ENCODE measurements at regions not wholly inside any gene's neighbourhood (a gene's known extent, or its start where the extent isn't known, plus 50 kb on each side); places are given as distances from the start of the nearest gene placed in this dataset.

DNA sequence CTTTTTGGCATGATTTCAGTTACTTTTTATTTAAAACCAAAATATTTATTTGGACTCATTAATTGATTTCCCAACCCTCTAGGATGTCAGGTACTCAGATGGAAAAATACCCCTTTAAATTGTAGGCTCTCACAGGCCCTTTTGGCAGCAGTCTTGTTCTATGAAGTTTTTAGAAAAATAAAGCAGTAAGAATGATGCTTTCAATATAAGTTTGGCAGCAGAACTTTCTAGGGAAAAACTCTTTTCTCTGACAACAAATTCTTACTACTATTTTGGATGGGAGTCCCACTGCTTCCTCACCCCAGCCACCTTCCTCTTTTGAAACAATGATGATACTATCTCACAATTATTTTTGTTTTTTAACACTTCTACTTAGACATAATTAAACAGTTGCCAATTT, 581.6 kb upstream of the SGCG start:
- H3K36me3 Mint-ChIP-seq (ENCODE audit: low read depth): no peaks in the 10 kb centered on the region
- no peak overlapping the region for H3K4me3 Mint-ChIP-seq
- ATAC-seq (ENCODE audit: low read depth) (no peak), DNase-seq (no peak)
- no peaks in the 10 kb centered on the region for H3K4me1 Mint-ChIP-seq
- ChIA-PET CTCF (no interaction called here), POLR2A (no interaction called here)
- intact Hi-C loops (cut with micrococcal nuclease): no loop called here
- peaks cover 2% of the 10 kb centered on the region for H3K9me3 Mint-ChIP-seq
- TF ChIP-seq, protein P1, sequence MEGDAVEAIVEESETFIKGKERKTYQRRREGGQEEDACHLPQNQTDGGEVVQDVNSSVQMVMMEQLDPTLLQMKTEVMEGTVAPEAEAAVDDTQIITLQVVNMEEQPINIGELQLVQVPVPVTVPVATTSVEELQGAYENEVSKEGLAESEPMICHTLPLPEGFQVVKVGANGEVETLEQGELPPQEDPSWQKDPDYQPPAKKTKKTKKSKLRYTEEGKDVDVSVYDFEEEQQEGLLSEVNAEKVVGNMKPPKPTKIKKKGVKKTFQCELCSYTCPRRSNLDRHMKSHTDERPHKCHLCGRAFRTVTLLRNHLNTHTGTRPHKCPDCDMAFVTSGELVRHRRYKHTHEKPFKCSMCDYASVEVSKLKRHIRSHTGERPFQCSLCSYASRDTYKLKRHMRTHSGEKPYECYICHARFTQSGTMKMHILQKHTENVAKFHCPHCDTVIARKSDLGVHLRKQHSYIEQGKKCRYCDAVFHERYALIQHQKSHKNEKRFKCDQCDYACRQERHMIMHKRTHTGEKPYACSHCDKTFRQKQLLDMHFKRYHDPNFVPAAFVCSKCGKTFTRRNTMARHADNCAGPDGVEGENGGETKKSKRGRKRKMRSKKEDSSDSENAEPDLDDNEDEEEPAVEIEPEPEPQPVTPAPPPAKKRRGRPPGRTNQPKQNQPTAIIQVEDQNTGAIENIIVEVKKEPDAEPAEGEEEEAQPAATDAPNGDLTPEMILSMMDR (IDR thresholded peaks at IDR 0.05): no peak
- no peaks in the 10 kb centered on the region for H3K27me3 Mint-ChIP-seq
- H3K27ac Mint-ChIP-seq: no peak overlapping the region

DNA sequence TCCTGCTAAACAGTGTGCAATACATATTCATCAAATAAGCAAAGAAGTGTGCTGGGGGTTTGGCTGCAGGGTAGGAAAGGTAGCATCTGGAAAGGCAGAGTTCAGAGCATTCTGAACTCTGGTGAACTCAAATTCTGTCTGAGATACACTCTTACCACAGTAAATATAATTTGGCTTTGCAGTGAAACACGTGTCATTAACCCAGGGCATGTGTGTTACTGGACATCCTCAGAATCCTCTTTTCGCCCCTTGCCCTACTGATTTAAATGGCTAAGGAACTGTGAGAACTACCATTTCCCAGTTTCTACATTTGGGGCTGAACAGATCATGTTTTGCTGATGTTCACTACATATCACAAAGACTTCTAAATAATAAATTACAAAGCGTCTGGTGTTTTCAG, 562.8 kb upstream of the SGCG start:
- CTCF ChIA-PET: no interaction called here
- intact Hi-C loops (cut with micrococcal nuclease): no loop called here
- POLR2A ChIA-PET: no interaction called here
- H3K4me3 Mint-ChIP-seq: no peak overlapping the region
- H3K27ac Mint-ChIP-seq: no peak overlapping the region
- peaks cover 13% of the 10 kb centered on the region for H3K9me3 Mint-ChIP-seq
- TF ChIP-seq, protein P1 (IDR thresholded peaks at IDR 0.05): no peak
- H3K36me3 Mint-ChIP-seq (ENCODE audit: low read depth): no peaks in the 10 kb centered on the region
- no peaks in the 10 kb centered on the region for H3K27me3 Mint-ChIP-seq
- no peak for ATAC-seq (ENCODE audit: low read depth)
- no peaks in the 10 kb centered on the region for H3K4me1 Mint-ChIP-seq
- DNase-seq: no peak

DNA sequence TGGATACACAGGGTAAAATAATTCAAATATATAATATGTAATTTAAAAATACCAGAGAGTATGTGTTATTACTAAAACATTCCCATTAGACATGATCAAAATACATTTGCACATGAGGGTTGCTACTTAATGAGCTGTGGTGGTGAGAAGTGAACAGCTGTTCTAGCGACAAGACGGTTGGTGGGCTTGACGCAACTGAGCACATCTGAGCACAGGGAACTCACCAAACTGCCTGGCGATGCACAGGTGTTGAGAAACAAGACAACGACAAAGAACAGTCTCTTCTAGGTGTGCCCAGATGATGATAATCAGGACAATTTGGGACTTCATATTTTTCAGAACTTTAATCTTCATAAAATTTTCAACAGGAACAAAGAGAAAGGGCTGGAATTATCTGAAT, 555.1 kb upstream of the SGCG start:
- no peaks in the 10 kb centered on the region for H3K27me3 Mint-ChIP-seq
- H3K4me3 Mint-ChIP-seq: no peak overlapping the region
- no peaks in the 10 kb centered on the region for H3K4me1 Mint-ChIP-seq
- POLR2A ChIA-PET: no interaction called here
- DNase-seq (no peak), ATAC-seq (ENCODE audit: low read depth) (no peak)
- TF ChIP-seq, protein P1 (IDR thresholded peaks at IDR 0.05): no peak
- H3K9me3 Mint-ChIP-seq: peaks cover 6% of the 10 kb centered on the region
- intact Hi-C loops (cut with micrococcal nuclease): no loop called here
- no peak overlapping the region for H3K27ac Mint-ChIP-seq
- CTCF ChIA-PET: no interaction called here
- no peaks in the 10 kb centered on the region for H3K36me3 Mint-ChIP-seq (ENCODE audit: low read depth)

DNA sequence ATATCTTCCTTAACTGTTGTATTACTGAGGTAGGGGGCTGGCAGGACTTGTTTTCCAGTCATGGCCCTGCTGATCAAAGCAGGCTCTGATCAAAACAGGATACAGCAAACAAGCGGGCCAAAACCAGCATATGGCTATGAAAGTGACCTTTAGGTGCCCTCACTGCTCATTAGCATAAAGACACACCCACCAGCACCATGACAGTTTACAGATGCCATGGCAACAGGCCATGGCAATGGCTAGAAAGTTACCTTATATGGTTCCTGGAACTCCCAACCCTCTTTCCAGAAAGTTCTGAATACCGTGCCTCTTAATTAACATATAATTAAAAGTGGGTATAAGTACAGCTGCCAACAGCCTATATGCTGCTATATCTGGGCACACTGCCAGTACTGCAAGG, 551.4 kb upstream of the SGCG start:
- CTCF ChIA-PET: no interaction called here
- Mint-ChIP-seq H3K27ac (no peak overlapping the region), H3K4me1 (no peaks in the 10 kb centered on the region), H3K9me3 (peaks cover 14% of the 10 kb centered on the region), H3K36me3 (ENCODE audit: low read depth) (no peaks in the 10 kb centered on the region), H3K4me3 (no peak overlapping the region), H3K27me3 (no peaks in the 10 kb centered on the region)
- TF ChIP-seq, protein P1 (IDR thresholded peaks at IDR 0.05): no peak
- POLR2A ChIA-PET: no interaction called here
- DNase-seq: no peak
- intact Hi-C loops (cut with micrococcal nuclease): no loop called here
- ATAC-seq (ENCODE audit: low read depth): no peak

DNA sequence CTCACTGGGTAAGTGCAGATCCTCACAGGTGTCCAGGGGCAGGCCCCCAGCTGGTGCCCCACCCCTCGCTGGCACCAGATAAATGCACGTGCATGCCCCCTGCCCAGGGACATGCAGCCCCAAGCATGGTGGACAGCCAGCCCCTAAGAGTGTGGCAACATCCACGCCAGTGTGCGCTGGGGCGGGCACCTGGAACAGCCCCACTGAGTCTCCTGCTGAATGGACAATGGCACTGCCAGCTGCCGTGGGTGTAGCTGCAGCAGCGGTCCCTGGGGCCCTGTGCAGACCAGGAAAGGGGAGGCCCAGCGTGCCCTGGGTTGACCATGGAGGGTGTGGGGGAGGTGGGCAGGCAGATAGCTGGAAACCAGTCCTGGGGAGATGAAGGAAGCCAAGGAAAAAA, 538.7 kb upstream of the SGCG start:
- TF ChIP-seq, protein P1 (IDR thresholded peaks at IDR 0.05): no peak
- Mint-ChIP-seq H3K4me3 (no peak overlapping the region), H3K36me3 (ENCODE audit: low read depth) (no peaks in the 10 kb centered on the region), H3K27ac (no peak overlapping the region), H3K9me3 (peaks cover 7% of the 10 kb centered on the region), H3K4me1 (no peaks in the 10 kb centered on the region), H3K27me3 (no peaks in the 10 kb centered on the region)
- POLR2A ChIA-PET: no interaction called here
- CTCF ChIA-PET: no interaction called here
- DNase-seq (no peak), ATAC-seq (ENCODE audit: low read depth) (no peak)
- intact Hi-C loops (cut with micrococcal nuclease): no loop called here
